ENCODE measurements at regions not wholly inside any gene's neighbourhood (a gene's known extent, or its start where the extent isn't known, plus 50 kb on each side); places are given as distances from the start of the nearest gene placed in this dataset.

- DNase-seq = no peak
These were observed 50.3 kb upstream of the GADD45G start for GRCh38 chr9:89554307-89555035.

GRCh38 chr9:89553451-89554010, 51.3 kb upstream of the GADD45G start:
- no peak for DNase-seq

GRCh38 chr9:89550346-89550927, 52.5 kb upstream of the SEMA4D start:
- no peak for DNase-seq

DNA sequence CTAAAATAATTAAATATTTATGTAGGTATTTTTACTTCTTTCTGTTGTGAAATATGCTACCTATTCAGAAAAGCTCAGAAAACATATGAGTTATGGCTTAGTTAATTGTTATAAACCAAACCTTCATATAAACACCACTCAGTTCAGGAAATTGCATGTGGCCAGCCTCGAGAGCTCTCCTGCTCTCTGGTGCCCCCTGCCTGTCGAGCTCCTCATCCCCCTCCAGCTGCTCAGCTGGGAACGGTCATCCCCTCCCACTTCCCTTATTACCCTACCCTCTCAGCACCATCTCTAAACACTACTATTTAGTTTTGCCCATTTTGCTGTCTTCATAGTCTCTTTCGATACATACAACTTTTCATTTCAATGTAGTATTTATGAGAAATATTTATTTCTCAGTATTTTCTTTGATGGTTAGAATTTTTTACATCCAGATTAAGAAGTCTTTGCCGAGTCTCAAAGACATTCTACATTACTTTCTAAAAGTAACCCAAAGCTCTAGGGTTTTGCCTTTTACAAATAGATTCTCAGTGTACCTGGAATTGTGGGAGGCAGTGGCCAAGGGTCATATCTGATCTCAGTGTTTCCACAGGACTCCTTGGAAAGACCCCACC, 51.2 kb upstream of the SEMA4D start:
- peak; percentile 76 for DNase-seq

DNA sequence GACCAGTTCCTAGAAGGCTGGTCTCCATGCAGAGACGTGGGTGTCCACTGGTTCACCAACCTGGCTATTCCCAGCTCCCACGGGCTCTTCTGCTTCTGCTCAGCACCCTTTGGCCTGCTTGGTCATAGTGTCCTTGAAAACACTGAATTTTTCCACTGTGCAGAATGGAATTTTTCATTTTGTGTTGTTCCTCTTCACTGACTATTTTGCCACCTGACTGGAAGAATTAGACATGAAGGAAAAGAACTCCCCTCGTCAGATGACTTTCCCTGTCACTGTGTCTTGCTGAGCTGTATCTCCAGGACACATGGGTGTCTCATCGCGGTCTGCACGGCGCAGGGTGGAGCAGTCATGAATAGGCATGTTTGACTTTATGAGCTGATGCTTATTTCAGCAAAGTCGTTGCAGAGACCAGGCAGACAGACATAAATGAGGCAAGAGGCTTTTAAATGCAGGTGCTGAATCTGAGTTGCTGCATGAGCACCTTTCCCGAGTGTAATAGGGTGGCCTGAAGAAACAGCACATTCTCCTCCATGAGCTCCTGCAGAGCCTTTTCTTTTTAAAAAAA, 50.2 kb upstream of the SEMA4D start:
- DNase-seq = no peak

Data from activated CD4-positive, alpha-beta T cell treated with anti-CD3 and anti-CD28 coated beads for 1 hour (primary cell).